ENCODE measurements at regions not wholly inside any gene's neighbourhood (a gene's known extent, or its start where the extent isn't known, plus 50 kb on each side); places are given as distances from the start of the nearest gene placed in this dataset.

DNA sequence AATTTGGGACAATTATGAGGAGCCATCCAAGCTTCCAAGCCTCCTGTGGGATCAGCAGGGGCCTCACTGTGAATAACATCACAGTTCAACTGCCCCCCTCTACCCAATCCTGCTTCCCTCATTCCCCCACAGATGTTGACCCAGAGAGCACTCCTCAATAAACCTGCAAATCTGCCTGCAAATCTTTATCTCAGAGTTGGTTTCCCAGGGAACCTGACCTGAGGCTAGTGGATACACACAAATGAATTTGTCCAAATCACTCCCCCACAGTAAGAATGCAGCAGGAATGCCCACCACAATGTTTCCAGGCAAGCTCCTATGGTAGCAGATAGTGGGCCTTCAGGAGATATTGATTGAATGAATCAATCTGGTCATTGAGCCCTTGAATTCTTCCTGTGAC lies 56.4 kb upstream of the HIVEP3 start:
- no peak for TF ChIP-seq POLR2AphosphoS5 (IDR thresholded peaks at IDR 0.05)
- TF ChIP-seq, protein P1, sequence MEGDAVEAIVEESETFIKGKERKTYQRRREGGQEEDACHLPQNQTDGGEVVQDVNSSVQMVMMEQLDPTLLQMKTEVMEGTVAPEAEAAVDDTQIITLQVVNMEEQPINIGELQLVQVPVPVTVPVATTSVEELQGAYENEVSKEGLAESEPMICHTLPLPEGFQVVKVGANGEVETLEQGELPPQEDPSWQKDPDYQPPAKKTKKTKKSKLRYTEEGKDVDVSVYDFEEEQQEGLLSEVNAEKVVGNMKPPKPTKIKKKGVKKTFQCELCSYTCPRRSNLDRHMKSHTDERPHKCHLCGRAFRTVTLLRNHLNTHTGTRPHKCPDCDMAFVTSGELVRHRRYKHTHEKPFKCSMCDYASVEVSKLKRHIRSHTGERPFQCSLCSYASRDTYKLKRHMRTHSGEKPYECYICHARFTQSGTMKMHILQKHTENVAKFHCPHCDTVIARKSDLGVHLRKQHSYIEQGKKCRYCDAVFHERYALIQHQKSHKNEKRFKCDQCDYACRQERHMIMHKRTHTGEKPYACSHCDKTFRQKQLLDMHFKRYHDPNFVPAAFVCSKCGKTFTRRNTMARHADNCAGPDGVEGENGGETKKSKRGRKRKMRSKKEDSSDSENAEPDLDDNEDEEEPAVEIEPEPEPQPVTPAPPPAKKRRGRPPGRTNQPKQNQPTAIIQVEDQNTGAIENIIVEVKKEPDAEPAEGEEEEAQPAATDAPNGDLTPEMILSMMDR (IDR thresholded peaks at IDR 0.05) = no peak
